Panc1 (cell line): ENCODE measurements at regions not wholly inside any gene's neighbourhood (a gene's known extent, or its start where the extent isn't known, plus 50 kb on each side); places are given as distances from the start of the nearest gene placed in this dataset.

Experiments used
- CTCF ChIP-seq: fragments of 450-650 bp; IDR thresholded peaks from 2 replicates; pipeline ENCODE4 v1.5.1; 2017; ENCODE audit warnings: mild to moderate bottlenecking
- POLR2AphosphoS5 ChIP-seq: IDR thresholded peaks from 2 replicates; pipeline ENCODE4 v1.6.1; 2012; ENCODE audit warnings: mild to moderate bottlenecking, low read depth, low read length, moderate library complexity
- SIN3A ChIP-seq: IDR thresholded peaks from 2 replicates; pipeline ENCODE4 v1.6.1; 2012; ENCODE audit warnings: low read depth, mild to moderate bottlenecking, low read length, moderate library complexity, borderline replicate concordance; ENCODE audit not compliant: insufficient read depth
- TF ChIP-seq, protein P1 (sequence below), 2 experiments: IDR thresholded peaks; 2 replicates each; pipeline ENCODE4 v1.6.1; 2011 to 2012; ENCODE audit warnings: low read depth in 2 of 2, control low read depth in 1 of 2, low read length in 1 of 2, mild to moderate bottlenecking in 1 of 2, moderate library complexity in 1 of 2; ENCODE audit not compliant: insufficient read depth in 1 of 2

DNA sequence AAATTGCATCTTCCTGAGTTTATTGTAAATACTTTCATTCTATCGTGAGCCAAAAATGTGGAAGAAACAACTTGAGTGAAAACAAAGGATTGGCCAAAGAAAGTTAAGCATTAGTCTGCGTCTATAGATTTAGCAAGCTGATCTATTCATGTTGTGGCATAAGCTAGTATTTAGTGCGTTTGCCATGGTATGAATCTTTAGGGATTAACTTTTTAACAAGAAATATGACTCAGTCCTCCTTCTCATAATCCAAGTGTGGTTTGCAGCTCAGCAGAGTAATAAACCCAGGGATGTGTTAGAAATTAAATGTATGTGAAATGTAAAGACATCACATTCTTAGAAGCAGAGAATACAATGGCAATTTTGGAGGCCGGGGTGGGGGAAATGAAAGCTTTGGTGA lies 1110.9 kb downstream of the NLGN4X start:
- TF ChIP-seq CTCF, result no peak
- TF ChIP-seq, protein P1, sequence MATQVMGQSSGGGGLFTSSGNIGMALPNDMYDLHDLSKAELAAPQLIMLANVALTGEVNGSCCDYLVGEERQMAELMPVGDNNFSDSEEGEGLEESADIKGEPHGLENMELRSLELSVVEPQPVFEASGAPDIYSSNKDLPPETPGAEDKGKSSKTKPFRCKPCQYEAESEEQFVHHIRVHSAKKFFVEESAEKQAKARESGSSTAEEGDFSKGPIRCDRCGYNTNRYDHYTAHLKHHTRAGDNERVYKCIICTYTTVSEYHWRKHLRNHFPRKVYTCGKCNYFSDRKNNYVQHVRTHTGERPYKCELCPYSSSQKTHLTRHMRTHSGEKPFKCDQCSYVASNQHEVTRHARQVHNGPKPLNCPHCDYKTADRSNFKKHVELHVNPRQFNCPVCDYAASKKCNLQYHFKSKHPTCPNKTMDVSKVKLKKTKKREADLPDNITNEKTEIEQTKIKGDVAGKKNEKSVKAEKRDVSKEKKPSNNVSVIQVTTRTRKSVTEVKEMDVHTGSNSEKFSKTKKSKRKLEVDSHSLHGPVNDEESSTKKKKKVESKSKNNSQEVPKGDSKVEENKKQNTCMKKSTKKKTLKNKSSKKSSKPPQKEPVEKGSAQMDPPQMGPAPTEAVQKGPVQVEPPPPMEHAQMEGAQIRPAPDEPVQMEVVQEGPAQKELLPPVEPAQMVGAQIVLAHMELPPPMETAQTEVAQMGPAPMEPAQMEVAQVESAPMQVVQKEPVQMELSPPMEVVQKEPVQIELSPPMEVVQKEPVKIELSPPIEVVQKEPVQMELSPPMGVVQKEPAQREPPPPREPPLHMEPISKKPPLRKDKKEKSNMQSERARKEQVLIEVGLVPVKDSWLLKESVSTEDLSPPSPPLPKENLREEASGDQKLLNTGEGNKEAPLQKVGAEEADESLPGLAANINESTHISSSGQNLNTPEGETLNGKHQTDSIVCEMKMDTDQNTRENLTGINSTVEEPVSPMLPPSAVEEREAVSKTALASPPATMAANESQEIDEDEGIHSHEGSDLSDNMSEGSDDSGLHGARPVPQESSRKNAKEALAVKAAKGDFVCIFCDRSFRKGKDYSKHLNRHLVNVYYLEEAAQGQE (IDR thresholded peaks at IDR 0.05; ENCODE audit: insufficient read depth in 1 of 2, low read depth in 2 of 2, low read length in 1 of 2), result no peak
- no peak for TF ChIP-seq POLR2AphosphoS5
- TF ChIP-seq SIN3A, result no peak
